ENCODE measurements at regions not wholly inside any gene's neighbourhood (a gene's known extent, or its start where the extent isn't known, plus 50 kb on each side); places are given as distances from the start of the nearest gene placed in this dataset.

- no peak for TF ChIP-seq EP300 (IDR thresholded peaks at IDR 0.05; ENCODE audit: low read depth)
- TF ChIP-seq CTCF (IDR thresholded peaks at IDR 0.05) = no peak
These were observed 594.9 kb downstream of the INHBA start for GRCh38 chr7:41107938-41108448.
